ENCODE measurements at regions not wholly inside any gene's neighbourhood (a gene's known extent, or its start where the extent isn't known, plus 50 kb on each side); places are given as distances from the start of the nearest gene placed in this dataset.
A peak's percentile ranks its signal among the peaks of the same experiment; 100 is the strongest.

DNA sequence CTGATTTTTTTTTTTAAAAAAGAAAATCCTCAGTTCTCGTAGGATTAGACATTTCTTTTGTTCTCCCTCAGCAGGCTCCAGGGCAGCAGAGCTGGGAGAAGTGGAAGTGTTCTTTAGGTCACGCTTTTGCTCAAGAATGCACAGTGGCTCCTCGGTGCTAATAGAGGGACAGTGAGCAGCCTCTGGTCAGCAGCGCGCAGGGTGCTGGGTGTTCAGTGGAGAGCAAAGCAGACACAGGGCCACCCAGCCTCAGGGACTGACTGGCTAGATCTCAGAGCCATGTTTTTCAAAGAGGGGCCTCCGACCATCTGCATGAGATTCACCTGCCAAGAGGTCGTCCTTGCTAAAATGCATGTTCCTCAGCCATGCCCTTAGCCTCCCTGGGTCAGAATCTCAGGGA is 218.8 kb downstream of the HAUS1 start:
- no peak for DNase-seq (ENCODE audit: low read depth)

DNA sequence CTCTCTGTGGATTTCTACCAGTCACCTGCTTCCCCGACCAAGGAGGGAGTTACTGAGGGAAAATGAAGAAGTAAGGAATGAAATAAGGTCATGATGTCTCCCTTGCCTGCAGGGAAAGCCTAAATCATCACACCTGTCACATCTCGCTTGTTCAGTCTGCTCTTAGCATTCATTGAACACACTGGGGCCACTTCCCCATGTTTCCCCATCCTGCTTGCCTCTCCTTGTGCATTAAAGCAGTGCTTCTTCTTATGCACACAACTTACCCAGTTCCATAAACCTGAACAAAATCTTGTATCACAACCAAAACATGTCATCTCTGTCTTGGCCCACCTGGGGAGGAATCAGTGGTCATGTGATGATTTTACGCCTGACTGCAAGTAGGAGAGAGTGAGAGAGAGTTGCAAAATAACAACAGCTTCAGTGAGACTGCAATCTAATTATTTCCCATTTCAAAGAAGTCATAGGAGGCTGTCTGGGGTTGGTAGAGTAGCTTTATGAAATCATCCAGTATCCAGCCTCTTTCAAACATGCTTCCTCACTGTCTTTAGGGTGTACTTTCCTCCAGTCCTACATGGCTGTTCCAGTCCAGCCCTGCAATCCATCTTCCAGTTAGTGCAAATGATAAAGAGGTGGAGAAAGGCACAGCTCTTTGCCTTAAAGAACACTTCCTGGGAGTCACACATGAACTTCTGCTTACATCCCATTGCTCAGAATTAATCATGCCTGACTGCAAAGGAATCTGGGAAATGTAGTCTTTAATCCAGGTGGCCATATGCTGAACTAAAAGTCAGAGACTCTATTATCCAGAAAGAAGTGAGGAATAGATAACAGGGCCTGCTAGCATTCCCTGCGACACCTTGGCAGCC is 220.1 kb downstream of the HAUS1 start:
- DNase-seq (ENCODE audit: low read depth): peak; percentile 73

DNA sequence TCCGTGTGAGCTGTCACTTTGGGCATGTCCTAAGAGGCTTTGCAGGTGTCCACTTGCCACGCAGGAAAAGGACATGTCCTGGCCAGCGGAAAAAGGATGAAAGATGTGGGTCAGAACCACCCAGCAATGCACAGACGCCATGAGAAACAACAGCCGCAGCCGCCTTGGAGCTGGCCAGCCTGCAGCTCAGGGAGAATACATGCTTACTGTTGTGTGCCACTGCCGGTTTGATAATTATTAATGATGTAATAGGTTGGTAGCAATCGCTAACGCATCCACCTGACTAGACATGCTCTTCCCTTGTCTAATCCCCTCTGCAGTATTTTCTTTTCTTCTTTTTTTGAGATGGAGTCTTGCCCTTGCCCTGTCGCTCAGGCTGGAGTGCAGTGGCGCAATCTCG is 221.7 kb downstream of the HAUS1 start:
- no peak for DNase-seq (ENCODE audit: low read depth)

DNA sequence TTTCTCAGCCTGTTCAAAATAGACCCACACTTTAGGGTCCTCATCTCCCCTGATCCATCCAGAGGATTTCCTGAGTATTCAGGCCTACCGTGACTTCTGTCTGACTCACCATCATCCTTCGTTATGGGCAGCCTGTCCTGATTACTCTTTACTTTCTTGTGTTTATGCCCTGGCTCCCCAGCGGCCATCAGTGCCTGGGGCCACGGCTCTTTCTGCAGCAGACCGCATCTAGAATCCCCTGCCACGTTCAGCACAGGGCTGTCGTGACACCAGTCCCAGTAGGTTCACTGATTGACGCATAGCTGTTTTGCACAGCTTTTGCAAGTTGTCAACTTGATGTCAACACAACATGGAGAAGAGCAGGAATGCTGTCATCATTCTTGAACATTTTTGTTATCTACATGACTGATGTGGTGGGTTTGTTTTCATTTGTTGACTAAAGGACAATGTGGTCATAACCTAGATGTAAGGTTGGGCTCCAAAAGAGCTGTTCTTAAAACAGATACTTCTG is 225.6 kb downstream of the HAUS1 start:
- DNase-seq (ENCODE audit: low read depth): peak; percentile 29

DNA sequence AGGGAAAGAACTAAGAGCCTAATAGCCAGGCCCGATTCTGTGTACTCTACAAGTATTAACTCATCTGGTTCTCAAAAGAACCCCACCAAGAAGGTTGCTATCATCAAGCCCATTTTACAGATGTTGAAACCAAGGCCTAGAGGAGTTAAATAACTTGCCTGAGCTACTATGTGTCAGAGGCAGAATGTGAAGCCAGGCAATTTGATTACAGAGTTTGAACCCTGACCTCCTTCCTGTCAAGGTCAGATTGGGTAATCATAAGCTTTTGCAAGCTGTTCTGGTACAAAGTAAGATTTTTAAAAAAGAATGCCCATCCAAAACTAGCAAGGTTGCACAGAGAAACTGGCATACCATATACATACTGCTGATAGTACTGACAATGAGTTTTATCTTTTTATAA is 227.1 kb downstream of the HAUS1 start:
- no peak for DNase-seq (ENCODE audit: low read depth)

DNA sequence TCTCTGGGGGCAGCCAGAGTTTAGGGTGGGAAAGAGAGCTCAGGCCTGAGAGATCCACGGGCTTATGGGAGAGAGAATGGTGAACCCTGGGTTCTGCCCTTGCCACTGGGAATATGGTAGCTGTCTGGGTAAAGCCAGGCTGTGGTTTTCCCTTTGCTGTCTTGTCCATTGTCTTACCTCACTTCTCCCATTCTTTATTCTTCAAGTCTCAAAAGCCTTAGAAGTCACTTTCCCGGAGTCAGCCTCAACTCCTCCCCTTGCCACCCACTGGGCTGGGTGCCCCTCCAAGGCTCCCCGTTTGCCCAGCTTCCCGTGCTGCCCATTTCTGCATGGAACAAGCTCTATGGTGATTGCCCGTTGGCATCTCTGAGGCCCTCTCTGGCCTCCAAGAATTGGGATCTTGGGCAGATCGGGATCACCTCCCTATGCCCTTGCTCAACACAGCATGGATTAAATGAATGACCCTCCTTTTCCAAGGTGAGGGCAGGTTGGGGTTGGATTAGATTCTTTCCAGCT is 228.2 kb downstream of the HAUS1 start:
- no peak for DNase-seq (ENCODE audit: low read depth)

DNA sequence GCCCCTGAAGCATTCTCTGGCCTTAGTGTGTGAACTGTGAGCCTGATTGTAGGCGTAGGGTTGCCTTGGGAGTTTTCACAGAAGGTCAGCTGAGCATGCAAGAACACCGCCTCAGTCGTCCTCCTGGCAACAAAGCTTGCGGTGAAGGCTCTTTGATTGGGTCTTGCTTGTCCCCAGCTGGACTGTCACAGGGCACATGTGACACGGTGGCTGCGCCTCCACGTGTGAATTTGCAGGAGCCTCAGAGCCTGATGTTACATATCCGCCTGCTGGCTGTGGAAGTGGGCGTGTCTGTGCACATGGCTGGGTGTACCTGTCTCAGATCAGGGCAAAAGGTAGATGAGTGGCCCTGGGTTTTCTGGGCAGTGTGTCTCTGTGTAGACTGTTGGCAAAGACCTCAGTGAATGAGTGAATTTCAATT is 228.7 kb downstream of the HAUS1 start:
- no peak for DNase-seq (ENCODE audit: low read depth)

DNA sequence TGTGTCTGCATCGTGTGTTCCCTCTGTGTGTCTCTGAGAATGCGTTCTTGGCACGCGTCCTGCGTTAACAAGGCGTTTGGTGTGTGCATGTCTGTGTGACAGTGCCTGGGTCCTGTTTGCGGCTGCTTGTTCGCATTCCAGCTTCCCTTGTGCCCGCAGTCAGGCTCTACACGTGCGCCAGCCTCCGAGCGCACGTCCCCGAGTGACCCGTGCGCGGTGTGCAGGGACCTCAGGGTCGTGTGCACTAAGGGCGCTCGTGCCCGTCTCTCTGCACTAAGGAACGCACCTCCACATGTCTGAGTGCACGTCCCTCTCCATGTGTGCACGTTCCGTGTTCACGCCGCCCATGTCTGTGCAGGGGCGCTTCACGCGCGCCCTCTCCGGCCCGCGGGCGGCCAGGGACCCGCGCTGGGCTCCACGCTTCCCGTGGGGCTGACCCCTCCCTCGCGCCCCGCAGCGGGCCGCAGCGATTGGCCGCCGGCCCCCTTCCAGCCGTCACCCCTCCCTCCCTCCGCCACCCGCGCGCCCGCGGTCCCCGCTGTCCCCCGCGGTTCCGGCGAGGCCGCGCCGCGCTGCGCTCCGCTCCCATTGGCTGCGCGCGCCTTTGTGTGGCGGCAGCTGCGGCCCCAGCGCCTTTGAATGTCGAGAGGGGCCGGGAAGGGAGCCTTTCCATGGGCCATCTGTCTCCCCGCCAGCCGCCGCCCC is 229.4 kb downstream of the HAUS1 start:
- DNase-seq (ENCODE audit: low read depth): no peak

DNA sequence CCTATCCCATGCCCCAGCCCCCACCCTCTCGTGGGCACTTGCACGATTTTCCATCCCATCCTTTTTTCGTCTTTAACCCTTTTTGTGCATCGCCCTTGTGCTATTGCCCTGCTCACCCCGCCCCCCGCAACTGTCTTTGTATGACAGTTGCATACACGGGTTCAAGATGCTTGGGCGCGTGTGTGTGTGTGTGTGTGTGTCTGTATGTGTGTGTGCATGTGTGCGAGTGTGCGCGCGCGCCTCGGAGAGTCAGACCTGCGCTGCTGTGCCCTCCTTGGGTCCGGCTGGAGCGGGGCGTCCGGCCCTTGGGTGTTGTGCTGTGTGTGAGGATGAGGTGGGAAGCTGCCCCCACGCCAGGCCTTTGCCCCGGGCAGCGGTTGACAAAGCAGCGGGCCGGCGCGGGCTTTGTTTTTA is 230.7 kb downstream of the HAUS1 start:
- DNase-seq (ENCODE audit: low read depth): no peak

DNA sequence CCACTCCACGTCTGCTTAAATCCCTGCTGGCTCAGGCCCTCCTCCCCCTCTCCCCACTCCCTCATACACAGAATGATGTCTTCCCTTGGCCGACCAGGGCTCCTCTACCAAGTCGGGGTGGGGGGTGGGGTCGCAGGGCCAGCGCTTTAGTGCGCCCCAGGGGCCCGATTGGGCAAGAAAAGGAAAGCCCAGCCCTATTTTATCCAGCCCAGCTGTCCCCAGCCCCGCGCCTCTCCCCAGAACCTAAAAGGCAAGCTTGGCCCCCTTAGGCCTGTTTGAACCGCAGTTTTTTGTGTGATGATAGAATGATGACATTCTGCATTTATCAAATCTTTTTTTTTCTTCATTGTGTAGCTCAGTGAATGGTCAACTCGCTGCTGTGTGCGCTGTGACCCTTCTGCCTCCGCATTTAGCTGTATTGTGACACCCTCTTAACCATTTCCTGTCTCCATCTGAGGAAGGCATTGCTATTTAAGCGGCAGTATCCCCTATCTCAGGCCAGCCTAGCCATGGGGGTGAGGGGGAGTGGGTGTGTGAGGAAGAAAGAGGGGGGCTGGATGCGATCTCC is 231.4 kb downstream of the HAUS1 start:
- DNase-seq (ENCODE audit: low read depth): no peak

DNA sequence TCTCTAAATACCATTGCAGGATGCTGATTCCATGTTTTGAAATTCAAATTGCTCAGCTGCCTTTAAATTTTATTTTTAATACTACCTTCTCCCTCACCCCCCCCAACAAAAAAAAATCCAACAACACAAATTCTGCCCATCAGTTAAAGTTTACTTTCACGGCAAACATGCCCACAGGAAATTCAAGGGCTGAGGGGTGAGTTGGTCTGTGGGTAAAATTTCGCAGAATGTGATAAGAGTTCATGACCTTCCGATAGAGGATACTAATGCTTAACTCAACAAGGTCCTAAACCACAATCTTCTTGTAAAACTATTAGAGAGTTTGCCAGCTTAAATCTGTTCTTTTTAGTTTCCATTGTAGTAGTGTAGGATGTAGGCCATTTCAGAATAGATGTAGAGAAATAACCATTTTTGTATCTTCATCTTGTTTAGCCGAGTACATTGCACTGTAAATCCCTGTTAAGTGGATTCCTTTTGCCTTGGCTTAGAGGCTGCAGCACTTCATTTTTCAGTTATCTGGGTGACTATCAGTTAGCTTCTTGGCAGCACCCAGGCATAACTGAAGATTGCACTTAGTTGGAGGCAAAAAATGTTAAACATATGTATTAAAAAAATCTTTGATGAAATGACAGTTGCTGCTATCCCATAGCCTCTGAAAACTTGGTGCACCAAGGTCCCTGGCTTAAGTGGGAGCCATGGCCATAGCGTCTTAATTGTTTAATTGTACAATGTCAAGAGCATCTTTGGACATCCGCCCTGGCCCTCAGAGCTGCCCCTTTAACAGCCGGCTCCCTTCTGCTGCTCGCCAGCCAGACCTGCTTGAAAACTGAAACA is 232.3 kb downstream of the HAUS1 start:
- no peak for DNase-seq (ENCODE audit: low read depth)

DNA sequence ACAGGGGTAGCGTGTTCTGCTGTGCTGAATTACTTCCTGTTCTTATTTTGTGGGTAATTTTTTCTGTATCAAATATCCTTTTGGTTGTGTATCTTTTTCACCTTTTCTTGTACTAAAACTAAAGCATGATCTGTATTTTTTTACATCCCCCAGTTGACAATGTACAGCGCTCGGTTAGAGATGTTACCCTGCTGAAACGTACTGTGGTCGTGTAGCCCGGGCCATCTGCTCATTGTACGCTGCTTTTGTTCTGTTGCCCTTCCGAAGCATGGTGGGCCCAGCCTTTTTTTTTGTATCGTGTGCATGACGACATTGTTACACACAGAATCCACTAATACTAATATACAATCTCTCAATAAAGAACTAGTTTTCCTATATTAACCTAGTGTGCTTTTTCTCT is 233.1 kb downstream of the HAUS1 start:
- no peak for DNase-seq (ENCODE audit: low read depth)

DNA sequence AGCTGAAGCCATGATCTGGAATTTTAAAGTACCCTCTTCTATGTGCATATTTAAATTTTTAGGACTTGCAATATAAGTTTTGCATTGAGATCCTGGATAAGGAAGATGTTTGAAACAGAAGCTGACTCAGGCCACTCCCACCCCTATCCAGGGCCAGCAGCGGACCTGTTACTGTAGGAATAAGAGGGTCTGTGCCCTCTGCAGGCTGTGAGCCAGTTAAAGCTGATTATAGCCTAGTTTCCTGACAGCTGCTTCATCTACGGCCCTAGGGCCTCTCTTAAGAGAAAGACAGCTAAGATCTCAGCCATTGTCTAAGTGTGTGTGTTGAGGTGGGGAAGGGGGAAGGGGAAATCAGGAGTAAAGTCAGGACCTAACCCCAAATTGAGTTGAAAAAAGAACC is 234.0 kb downstream of the HAUS1 start:
- DNase-seq (ENCODE audit: low read depth): no peak

DNA sequence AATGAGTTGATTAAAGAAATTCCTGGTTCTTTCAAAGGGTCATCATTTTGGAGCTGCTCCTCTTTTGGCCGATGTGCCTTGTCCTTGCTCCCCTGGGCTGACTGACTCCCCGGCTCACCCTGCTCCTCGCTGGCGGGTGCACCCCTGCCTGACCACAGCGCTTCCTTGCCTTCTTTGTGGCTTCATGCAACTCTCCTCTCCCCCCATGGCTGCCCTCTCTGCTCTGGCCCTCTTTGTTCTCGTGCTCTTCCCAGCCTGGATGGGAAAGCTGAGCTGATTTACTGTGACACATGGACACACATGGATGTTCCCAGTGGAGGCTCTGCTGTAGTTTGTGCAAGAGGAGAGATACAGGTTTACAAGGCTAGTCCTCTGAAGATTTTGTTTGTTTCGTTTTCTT is 234.6 kb downstream of the HAUS1 start:
- no peak for DNase-seq (ENCODE audit: low read depth)

DNA sequence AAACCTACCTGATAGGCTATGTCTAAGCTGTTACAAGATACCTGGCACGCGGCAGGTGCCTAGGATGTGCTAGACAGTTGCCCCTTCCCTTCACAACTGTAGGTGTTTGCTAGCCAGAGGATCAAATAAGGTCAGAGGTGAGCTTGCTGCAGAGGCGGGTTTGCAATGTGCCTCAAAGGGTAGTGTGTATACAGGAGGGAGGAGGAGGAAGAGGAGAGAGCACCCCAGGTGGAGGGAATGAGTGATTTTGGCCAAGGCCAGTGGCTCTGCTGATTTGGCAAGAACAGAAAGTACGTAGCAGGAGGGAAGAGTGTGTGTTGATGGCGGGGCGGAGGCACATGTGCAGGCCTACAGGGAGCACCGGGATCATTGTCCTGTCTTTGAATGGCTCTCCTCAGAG is 236.5 kb downstream of the HAUS1 start:
- DNase-seq (ENCODE audit: low read depth): no peak

DNA sequence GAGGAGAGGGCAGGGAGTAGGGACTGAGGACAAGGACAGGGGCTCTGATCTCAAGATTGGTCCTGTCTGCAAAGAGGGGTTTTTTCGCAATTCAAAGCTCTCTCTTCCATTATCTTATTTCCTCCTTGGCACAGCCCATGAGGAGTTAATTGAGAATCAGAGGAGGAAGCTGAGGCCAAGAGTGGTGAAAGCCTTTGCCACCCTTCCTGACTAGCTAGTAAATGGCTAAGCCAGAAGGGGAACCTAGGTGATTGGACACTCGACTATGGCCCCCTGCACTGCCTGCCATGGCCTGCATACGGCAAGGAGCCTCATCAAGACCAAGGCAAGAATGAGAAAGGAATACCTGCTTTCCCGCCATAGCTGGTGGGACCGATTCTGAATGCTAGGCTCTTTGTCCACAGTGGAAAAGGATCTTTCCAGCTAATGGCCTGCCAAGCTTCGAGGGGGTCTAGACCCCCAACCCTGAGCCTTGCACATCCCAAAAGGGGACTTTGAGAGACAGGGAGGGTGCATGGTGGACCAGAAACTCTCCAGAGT is 237.9 kb downstream of the HAUS1 start:
- no peak for DNase-seq (ENCODE audit: low read depth)

DNA sequence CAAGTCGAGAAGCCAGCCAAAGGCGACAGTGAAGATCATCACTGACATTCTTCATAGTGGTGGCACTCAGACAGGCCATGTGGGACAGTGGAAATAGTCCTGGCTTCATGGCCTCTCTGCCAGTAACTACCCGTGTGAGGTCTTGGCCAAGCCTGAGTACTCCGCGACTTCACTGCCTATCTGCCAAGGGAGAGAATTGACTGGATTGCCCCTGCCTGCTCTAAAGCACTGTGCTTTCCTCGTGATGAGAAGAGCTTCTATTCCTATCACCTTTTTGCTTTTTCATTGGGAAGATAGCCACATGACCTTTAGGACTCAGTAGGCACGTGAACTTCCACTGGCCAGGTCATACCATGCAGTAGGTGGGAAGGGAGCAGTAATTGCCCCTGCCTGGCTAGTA is 239.3 kb downstream of the HAUS1 start:
- no peak for DNase-seq (ENCODE audit: low read depth)

DNA sequence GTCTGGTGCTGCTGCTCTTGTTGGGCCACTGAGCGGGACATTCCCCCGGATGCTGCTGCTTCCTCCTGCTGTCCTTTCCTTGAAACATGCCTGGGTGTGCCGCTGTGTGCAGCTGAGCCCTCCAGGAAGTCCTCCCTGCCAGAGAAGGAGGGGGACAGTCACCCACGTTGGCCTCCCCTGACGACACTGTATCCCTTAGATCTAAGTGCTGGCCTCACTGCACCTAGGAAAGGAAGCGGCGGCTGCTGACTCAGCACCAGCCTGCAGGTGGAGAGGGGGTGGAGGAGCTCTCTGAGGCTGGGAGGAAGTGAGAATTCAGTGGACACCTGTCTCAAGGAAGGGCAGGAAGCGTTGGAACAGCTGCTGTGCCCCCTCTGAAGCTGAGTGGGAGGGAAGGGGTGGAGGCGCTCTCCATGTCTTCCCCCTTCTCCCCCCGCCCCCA is 239.8 kb downstream of the HAUS1 start:
- DNase-seq (ENCODE audit: low read depth): no peak

DNA sequence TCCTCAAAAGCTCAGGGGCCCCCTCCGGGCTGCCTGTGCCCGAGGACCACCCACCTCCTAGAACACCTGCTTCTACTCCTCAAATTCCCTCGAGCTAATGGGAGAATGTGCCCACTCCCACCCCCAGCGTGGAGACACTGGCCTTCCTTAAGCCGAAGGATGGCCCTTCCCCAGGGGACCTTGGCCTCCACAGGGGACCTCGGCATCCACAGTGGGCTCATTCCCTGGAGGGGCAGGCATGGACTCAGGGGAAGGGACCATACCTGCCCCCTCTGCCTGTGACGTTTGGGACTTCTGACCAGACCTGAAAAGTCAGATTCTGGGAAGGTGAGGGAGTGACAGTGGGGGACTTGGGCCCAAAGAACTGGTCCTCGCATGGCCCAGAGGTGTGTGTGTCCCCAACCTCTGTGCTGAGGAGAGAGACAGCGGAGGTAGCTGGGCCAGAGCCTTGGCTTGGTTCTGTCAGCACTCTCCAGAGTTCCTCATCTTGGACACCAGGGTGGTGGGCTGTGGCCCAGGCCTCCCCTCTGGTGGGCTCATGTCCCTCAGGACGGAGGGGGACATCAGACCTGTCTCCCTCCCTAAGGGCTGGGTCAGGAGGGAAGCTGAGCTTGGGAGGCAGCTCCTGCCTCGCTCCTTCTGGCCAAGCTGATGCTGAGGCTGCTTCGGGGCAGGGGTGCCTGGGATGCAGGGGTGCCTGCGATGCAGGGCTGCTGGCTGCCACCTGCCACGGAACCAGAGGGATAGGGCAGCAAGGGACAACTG is 240.4 kb downstream of the HAUS1 start:
- no peak for DNase-seq (ENCODE audit: low read depth)

DNA sequence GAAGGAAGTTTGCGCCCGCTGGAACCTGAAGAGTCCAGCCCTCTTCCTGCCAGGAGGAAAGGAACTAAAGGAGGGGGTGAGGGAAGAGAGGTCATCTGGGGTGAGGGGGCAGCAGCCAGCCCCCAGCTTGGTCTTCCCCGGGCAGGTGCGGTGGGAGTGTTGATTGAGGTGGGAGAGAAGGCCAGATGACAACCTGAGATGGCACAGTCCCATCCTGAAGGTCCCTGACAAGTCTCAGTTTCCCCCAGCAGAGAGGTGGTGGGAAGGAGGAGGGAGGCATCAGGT is 240.9 kb downstream of the HAUS1 start:
- no peak for DNase-seq (ENCODE audit: low read depth)

DNA sequence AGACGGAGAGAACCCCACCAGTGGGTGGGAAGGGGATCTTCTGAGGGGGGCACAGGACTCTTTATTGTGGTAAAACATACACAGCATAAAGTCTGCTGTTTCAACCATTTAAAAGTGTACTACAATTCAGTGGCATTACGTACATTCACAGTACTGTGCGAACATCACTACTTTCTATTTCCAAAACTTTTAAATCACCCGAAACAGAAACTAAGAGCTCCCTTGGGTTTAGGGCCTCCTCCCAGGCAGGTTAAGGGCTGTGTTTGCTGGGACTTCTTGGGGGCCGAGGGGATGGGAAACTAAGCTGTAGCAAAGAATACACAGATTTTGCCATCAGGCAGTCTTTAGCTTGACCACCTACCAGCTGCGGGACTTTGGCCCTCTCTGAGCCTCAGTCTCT is 242.0 kb downstream of the HAUS1 start:
- no peak for DNase-seq (ENCODE audit: low read depth)

Measured in ELR (cell line).